ENCODE measurements at regions not wholly inside any gene's neighbourhood (a gene's known extent, or its start where the extent isn't known, plus 50 kb on each side); places are given as distances from the start of the nearest gene placed in this dataset.

GRCh38 chr16:13519871-13520270 lies 400.1 kb upstream of the ERCC4 start:
- intact Hi-C loops (cut with DNase I), result no loop called here
- DNase-seq, result no peak
- ATAC-seq, result no peak

- no peak for DNase-seq
These were observed 398.6 kb upstream of the ERCC4 start for GRCh38 chr16:13521356-13521755.

GRCh38 chr16:13527332-13527731 lies 392.6 kb upstream of the ERCC4 start:
- DNase-seq (no peak), ATAC-seq (no peak)
- intact Hi-C loops (cut with DNase I), result no loop called here

More at GRCh38 chr16:13521356-13521755, 398.6 kb upstream of the ERCC4 start:
- no peak for ATAC-seq
- intact Hi-C loops (cut with DNase I), result no loop called here

DNA sequence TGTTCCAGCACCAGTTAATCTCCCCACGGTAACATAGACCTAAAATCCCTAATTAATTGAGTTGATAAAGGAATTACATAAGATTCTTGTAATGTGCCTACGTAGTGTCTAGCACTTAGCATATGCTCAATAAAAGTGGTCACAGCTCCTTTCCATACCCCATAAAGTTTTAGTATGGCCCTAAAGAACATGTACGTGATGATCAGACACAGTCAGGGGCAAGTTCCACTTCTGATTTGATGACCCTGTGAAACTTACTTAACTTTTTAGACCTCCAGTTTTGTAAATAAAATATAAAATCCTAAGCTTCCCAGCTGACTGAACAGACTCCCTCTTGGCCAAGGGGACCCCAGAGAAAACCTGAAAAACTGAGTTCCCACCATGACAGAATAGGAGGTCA lies 391.3 kb upstream of the ERCC4 start:
- ATAC-seq (no peak), DNase-seq (no peak)
- intact Hi-C loops (cut with DNase I), result no loop called here

- ATAC-seq (no peak), DNase-seq (no peak)
- intact Hi-C loops (cut with DNase I), result no loop called here
These were observed 390.6 kb upstream of the ERCC4 start for GRCh38 chr16:13529193-13529982.

GRCh38 chr16:13540771-13541170 lies 379.2 kb upstream of the ERCC4 start:
- DNase-seq (no peak), ATAC-seq (no peak)
- intact Hi-C loops (cut with DNase I), result no loop called here

- ATAC-seq (no peak), DNase-seq (no peak)
- intact Hi-C loops (cut with DNase I), result no loop called here
These were observed 377.7 kb upstream of the ERCC4 start for GRCh38 chr16:13542284-13542683.

DNA sequence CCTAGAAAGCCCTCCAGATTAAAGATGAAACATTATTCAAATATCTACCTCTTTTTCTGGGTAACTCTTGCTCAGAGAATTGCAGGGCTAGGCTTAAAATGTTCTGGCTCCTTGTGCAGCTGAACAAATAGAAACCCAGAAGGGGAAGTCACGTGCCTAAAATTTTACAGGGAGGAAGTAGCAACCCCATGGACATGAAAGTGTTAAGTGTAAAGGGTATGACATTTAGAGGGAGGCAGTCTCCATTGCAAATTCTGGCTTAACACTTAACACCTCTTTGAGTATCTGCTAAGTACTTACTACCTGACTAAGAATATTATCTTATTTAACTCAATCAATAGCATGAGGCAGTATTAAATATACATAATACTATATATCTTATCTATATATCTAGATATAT lies 376.1 kb upstream of the ERCC4 start:
- no peak for DNase-seq
- no peak for ATAC-seq
- intact Hi-C loops (cut with DNase I), result no loop called here

DNA sequence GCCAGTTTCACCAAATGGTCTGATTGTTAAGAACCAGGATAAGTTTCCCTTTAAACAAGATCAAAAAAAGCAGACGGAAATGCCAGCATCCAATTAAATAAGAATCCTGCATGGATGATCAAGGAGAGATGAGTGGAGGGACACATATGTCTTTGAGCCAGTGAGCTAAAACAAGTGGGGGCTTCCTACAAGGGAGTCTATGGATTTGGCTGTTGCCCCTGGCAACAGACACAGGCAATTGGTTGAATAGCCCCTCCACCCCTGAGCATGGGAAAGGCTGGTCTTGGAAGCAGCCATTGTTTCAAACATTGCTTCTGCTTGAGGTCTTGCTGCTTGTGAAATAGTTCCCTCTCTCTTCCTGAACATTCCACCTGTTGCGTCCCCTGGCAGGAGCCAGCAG lies 374.7 kb upstream of the ERCC4 start:
- DNase-seq, result no peak
- intact Hi-C loops (cut with DNase I), result no loop called here

GRCh38 chr16:13550254-13550653 lies 369.7 kb upstream of the ERCC4 start:
- ATAC-seq, result no peak
- intact Hi-C loops (cut with DNase I), result no loop called here

More for the DNA sequence above, 374.7 kb upstream of the ERCC4 start:
- ATAC-seq, result no peak

DNA sequence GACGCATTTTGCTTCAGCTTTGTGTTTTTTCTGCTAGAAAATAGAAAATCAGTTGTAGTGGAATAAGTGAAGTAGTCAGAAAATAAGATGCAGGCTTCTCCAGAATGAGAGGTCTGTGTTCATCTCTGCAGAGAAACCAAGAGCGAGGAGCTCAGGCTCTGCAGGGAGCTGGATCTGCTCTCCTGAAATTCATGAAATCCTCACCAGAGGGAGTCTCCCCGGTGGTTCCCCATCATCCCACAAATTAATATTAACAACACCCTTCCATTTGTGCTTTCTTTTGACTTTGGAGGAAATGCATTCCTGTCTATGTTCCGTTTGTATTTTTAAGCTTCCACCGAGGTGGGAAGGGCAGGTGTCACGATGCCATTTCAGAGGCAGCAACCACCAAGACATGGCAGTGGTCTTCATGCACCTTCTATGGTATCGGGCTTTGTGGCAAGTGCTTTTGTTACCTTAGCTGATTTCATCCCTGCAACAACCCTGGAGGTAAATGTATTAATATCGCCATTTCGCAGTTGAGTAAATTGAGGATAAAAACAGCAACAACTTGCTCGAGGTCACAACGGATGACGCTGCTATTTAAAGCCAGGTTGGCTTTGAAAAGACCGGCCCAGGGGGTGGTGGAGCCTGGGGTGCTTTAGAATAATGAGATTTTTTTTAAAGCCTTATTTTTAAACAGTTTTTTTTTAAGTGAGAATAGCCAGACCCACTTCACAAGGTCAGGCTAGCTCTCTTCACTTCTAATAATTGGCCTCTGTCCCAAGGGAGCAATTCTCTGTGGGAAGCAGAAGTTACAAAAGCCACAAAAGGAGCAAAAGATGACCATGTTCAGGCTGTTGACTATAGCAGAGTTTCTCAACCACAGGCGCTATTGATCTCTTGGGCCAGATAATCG lies 367.6 kb upstream of the ERCC4 start:
- intact Hi-C loops (cut with DNase I), result no loop called here
- no peak for DNase-seq
- no peak for ATAC-seq

More at GRCh38 chr16:13550254-13550653, 369.7 kb upstream of the ERCC4 start:
- DNase-seq, result no peak

DNA sequence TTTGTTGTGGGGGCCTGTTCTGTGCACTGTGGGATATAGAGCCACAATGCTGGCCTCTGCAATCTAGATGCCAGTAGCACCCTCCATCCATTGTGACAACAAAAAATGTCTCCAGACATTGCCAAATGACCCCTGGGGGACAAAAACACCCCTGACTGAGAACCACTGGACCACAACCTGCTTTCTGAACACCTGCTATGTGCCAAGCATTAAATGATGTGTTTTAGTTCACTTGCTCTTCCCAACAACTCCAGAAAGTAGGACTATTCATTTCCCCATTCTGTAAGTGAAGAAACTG lies 367.0 kb upstream of the ERCC4 start:
- ATAC-seq (no peak), DNase-seq (no peak)
- intact Hi-C loops (cut with DNase I), result no loop called here

GRCh38 chr16:13553453-13553985 lies 366.4 kb upstream of the ERCC4 start:
- ATAC-seq (no peak), DNase-seq (no peak)
- intact Hi-C loops (cut with DNase I), result no loop called here

DNA sequence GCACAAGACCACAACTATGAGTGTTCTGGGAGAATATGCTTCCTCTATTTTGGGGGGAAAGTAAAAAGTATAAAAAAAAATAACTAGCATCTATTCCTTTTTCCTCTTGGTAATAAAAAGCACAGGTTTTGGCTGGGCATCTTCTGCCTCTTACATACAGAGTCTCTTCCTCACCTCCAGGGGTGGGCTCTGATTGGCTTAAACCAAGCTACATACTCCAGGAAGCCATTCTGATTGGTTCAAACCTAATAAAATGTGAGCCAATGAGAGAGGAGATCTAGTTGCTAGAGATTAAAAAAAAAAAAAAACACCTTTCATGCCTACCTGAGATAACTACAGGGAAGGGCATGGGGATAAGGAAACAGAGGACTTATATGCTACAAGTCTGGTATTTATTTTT lies 365.9 kb upstream of the ERCC4 start:
- DNase-seq (no peak), ATAC-seq (no peak)
- intact Hi-C loops (cut with DNase I), result no loop called here

GRCh38 chr16:13554643-13555042 lies 365.3 kb upstream of the ERCC4 start:
- intact Hi-C loops (cut with DNase I), result no loop called here
- ATAC-seq (no peak), DNase-seq (no peak)

DNA sequence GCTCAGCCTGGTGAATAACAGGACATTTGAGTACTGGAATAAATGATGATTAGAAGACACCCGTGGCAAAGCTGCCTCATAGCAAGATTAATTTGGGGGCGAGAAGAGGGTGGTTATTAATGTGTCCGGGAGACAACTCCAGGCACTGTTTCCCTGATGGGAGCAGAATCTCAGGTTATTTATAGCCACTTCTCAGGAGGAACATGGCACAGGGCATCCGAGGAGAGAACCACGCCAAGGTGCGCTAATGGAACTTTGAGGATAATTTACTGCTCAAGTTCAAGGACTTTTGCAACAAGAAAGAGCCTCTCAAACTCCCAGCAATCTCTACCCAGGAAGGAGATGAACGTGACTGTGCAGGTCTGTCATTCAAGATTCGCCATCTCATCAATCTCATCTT lies 362.5 kb upstream of the ERCC4 start:
- ATAC-seq (no peak), DNase-seq (no peak)
- intact Hi-C loops (cut with DNase I), result no loop called here

- ATAC-seq (no peak), DNase-seq (no peak)
- intact Hi-C loops (cut with DNase I), result no loop called here
These were observed 361.2 kb upstream of the ERCC4 start for GRCh38 chr16:13558752-13559151.

- ATAC-seq (no peak), DNase-seq (no peak)
- intact Hi-C loops (cut with DNase I), result no loop called here
These were observed 360.3 kb upstream of the ERCC4 start for GRCh38 chr16:13559624-13560023.

- DNase-seq (no peak), ATAC-seq (no peak)
- intact Hi-C loops (cut with DNase I), result no loop called here
These were observed 359.8 kb upstream of the ERCC4 start for GRCh38 chr16:13560151-13560550.

DNA sequence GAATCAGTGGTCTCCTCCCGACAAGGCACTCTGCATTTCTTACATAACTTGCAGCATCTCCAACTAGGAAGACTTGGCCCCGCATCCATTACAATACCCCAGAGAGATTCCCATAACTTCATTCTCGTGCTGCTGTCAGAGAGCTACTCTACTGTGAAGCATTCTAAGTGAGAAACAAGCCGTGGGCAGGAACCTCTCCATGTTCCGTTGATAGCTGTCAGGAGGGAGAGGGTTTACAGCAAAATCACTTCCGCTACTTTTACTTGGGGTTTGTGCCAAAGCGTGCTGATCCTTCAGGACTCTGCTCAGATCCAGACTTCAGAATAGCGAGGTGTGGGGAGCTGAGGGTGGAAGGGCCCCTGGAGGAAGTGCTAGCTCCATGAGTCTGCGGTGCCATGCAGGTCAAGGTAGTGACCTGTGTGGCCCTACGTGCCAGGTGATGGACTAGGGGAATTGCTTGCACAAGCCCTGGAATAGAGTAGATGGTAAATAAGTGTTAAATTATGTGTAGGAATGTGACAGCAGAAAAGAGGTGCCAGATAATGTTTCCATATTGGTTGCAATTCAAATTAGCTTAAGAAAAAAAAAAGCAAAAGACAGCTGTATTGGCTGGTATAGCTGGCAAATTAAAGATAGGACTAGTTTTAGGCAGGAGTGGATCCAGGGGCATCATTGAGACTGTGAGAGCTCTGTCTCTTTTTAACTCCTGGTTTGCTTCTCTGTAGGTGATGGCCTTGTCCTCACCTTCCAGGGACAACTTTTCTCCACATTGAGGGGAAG lies 358.5 kb upstream of the ERCC4 start:
- intact Hi-C loops (cut with DNase I), result no loop called here
- ATAC-seq, result no peak
- no peak for DNase-seq

All from left cardiac atrium (tissue), 4 donors.